GM12801 (cell line): ENCODE measurements at regions not wholly inside any gene's neighbourhood (a gene's known extent, or its start where the extent isn't known, plus 50 kb on each side); places are given as distances from the start of the nearest gene placed in this dataset.

Experiments
- TF ChIP-seq, protein P1 (sequence below): IDR thresholded peaks from one replicate; pipeline ENCODE4 v1.5.1; 2011; ENCODE audit warnings: control low read depth; ENCODE audit not compliant: insufficient read length; ENCODE audit errors: extremely low read depth

DNA sequence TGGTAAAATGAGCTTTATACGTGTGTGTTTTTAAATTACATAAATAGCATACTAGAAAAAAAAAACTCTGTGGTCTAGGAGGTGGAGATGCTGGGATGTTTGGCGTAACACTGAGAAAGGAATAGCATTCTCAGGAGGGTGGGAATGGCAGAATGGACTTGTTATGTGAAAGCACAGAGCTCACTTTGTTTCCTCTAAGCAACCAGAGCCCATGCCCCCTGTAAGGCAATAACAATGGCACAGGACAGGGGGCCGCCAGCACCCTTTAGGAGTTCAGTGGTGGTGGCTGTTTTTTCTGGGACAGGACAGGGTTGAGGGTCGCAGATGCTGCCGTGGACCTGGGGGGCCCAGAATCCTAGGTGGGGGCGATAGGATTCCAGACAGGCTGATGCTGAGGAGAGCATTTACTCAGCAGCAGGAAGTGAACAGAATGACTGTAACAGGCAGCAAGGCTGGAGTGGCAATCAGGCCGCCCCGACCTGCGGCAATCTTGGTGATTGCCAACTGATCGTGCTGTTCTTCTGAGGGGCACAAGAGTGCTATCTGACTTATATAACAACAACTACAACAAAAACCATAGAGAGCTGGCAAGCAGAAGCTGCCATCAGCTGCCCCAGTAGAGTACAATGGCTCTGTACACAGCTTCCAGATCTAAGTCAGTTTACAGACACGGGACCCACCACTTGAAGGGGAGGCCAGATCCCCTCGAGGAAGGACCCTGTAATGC, 160.4 kb downstream of the UACA start:
- TF ChIP-seq, protein P1, sequence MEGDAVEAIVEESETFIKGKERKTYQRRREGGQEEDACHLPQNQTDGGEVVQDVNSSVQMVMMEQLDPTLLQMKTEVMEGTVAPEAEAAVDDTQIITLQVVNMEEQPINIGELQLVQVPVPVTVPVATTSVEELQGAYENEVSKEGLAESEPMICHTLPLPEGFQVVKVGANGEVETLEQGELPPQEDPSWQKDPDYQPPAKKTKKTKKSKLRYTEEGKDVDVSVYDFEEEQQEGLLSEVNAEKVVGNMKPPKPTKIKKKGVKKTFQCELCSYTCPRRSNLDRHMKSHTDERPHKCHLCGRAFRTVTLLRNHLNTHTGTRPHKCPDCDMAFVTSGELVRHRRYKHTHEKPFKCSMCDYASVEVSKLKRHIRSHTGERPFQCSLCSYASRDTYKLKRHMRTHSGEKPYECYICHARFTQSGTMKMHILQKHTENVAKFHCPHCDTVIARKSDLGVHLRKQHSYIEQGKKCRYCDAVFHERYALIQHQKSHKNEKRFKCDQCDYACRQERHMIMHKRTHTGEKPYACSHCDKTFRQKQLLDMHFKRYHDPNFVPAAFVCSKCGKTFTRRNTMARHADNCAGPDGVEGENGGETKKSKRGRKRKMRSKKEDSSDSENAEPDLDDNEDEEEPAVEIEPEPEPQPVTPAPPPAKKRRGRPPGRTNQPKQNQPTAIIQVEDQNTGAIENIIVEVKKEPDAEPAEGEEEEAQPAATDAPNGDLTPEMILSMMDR = no peak

- TF ChIP-seq, protein P1 = no peak
Observed at GRCh38 chr15:70602281-70602680, 161.1 kb downstream of the UACA start.

DNA sequence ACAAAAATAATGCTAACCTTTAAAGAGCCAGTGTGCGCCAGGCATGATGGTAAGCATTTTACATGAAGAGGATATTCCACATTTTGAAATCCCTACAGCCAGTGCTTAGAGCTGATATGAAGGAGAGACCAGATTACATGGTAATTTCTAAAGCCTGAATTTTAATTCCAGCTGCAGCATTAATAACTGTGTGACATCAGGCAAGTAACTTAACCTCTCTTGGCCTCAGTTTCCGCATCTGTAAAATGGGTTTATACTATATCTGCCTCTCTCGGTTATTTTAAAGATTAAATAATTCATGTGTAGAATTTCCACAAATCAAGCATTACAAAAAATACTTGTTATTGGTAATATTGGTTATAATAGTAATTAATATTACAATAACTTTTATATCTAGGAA, 165.4 kb downstream of the UACA start:
- TF ChIP-seq, protein P1 = no peak

- TF ChIP-seq, protein P1 = no peak
Observed at GRCh38 chr15:70597056-70597603, 166.2 kb downstream of the UACA start.

DNA sequence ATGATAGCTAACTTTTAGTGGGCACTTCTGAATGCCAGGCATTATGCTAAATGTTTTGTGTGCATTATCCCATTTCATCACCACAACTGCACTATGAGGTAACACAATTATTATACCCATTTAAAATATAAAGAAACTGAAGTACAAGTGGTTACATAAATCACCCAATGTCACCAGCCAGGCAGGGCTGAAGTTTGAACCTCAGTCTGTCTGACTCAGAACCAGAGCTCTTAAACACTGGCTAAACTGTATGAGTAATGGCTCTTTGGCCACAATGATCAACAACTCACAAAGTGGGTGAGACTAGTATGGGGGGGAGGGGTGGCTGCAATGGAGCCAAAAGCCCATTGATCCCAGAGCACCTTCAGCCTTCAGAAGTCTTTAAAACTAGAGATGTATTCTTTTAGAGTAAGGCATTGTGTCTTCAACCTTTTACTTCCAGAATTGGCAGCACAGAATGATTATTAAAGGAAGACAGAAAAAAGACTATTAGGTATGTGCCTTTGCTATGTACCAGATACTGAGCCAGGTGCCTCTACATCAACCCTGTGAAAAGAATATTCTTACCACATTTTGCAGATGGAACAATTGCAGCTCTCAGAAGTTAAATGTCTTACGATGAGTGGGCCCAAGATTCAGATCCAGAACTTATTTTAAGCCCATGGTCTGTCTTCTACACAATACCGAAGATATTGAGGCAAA, 166.9 kb downstream of the UACA start:
- TF ChIP-seq, protein P1 = no peak

DNA sequence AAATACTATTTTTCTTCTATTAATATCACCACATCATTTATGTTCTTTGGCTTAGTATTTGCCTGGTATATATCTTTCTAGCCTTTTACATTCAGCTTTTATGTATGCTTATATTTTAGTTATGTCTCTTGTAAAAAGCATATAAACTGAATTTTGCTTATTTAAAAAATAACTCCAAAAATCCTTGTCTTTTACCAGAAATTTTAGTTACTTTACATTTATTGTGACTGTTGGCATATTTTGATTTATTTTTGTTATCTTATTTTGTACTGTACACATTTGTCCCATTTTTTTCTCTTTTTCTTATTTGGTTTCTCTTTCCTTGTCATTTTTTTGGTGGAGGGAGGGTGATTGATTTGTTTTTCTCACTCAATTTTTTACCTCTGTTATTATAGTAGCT, 169.6 kb downstream of the UACA start:
- TF ChIP-seq, protein P1 = no peak

- TF ChIP-seq, protein P1 = no peak
Observed at GRCh38 chr15:70589728-70590127, 173.6 kb downstream of the UACA start.
